Stimulated activated CD4-positive, alpha-beta T cell treated with anti-CD3 and anti-CD28 coated beads, Interleukin-15, amount 100 ng/mL, for 24 hours (primary cell): ENCODE measurements at regions not wholly inside any gene's neighbourhood (a gene's known extent, or its start where the extent isn't known, plus 50 kb on each side); places are given as distances from the start of the nearest gene placed in this dataset.

ENCODE experiments used
- DNase-seq: peaks from one replicate; pipeline ENCODE4 v3.0.0-alpha.2; 2020

- peak; percentile 81 for DNase-seq
Observed at GRCh38 chr16:86664522-86665318, 86.4 kb downstream of the FOXL1 start.

GRCh38 chr16:86665319-86665675, 86.9 kb downstream of the FOXL1 start:
- no peak for DNase-seq

- no peak for DNase-seq
Observed at GRCh38 chr16:86665929-86666328, 87.6 kb downstream of the FOXL1 start.

GRCh38 chr16:86667035-86667434, 88.7 kb downstream of the FOXL1 start:
- no peak for DNase-seq

- no peak for DNase-seq
Observed at GRCh38 chr16:86668136-86668910, 90.0 kb downstream of the FOXL1 start.

GRCh38 chr16:86669285-86669805, 91.0 kb downstream of the FOXL1 start:
- DNase-seq = no peak

GRCh38 chr16:86669937-86670749, 91.8 kb downstream of the FOXL1 start:
- no peak for DNase-seq

- DNase-seq = no peak
Observed at GRCh38 chr16:86670750-86671234, 92.4 kb downstream of the FOXL1 start.

GRCh38 chr16:86671486-86672178, 93.3 kb downstream of the FOXL1 start:
- DNase-seq = no peak

- DNase-seq = no peak
Observed at GRCh38 chr16:86672179-86672863, 94.0 kb downstream of the FOXL1 start.

GRCh38 chr16:86673090-86673955, 95.0 kb downstream of the FOXL1 start:
- no peak for DNase-seq

- no peak for DNase-seq
Observed at GRCh38 chr16:86673956-86674453, 95.7 kb downstream of the FOXL1 start.

GRCh38 chr16:86676254-86676670, 97.9 kb downstream of the FOXL1 start:
- DNase-seq = no peak

- no peak for DNase-seq
Observed at GRCh38 chr16:86679490-86679889, 101.1 kb downstream of the FOXL1 start.

- DNase-seq = no peak
Observed at GRCh38 chr16:86680162-86680561, 101.8 kb downstream of the FOXL1 start.

- no peak for DNase-seq
Observed at GRCh38 chr16:86680661-86681030, 102.3 kb downstream of the FOXL1 start.

- no peak for DNase-seq
Observed at GRCh38 chr16:86681031-86681756, 102.8 kb downstream of the FOXL1 start.

GRCh38 chr16:86681757-86682106, 103.4 kb downstream of the FOXL1 start:
- no peak for DNase-seq

- DNase-seq = no peak
Observed at GRCh38 chr16:86682219-86682904, 104.0 kb downstream of the FOXL1 start.
